H1 (cell line): ENCODE measurements at regions not wholly inside any gene's neighbourhood (a gene's known extent, or its start where the extent isn't known, plus 50 kb on each side); places are given as distances from the start of the nearest gene placed in this dataset.
A peak's percentile ranks its signal among the peaks of the same experiment; 100 is the strongest.

ENCODE experiments used
- CTCF ChIA-PET: fragments of 300-600 bp; sonication (Branson Sonifier 250); formaldehyde crosslinking; loops from one replicate; lab custom pipeline; 2021; ENCODE audit not compliant: partially characterized antibody; lab: Charles Lee
- POLR2A ChIA-PET: fragments of 300-600 bp; sonication (Branson Sonifier 250); formaldehyde crosslinking; loops from one replicate; lab custom pipeline; 2021; ENCODE audit warnings: inconsistent platforms; ENCODE audit not compliant: partially characterized antibody; lab: Charles Lee
- DNase-seq, 2 experiments: peaks; one replicate each; pipeline versions ENCODE4 v3.0.0 to v3.0.0-alpha.2; 2010 to 2022; ENCODE audit warnings: low spot score in 2 of 2, low read depth in 1 of 2, mixed read lengths in 1 of 2
- FAIRE-seq: peaks from 2 replicates; lab custom pipeline; 2011; peaks lifted over from hg19 to GRCh38; lab: Jason Lieb, UNC
- H2AFZ ChIP-seq: 2 replicates; pipeline ENCODE4 v1.8.1; 2012; ENCODE audit warnings: low read length, inconsistent platforms
- H2AK5ac ChIP-seq: 2 replicates; pipeline ENCODE4 v1.6.1; 2013; ENCODE audit warnings: low read depth, low read length
- H2BK120ac ChIP-seq: replicated peaks from 2 replicates; pipeline ENCODE3; 2013; ENCODE audit warnings: low read depth, low read length, inconsistent platforms
- H2BK12ac ChIP-seq: 2 replicates; pipeline ENCODE4 v1.6.1; 2013; ENCODE audit warnings: low read depth, low read length
- H2BK15ac ChIP-seq: 2 replicates; pipeline ENCODE4 v1.6.1; 2013; ENCODE audit warnings: low read length
- H2BK20ac ChIP-seq: 2 replicates; pipeline ENCODE4 v1.6.1; 2013; ENCODE audit warnings: low read length
- H2BK5ac ChIP-seq: 2 replicates; pipeline ENCODE4 v1.6.1; 2013; ENCODE audit warnings: low read depth, low read length
- H3K14ac ChIP-seq: 2 replicates; pipeline ENCODE4 v1.6.1; 2013; ENCODE audit warnings: inconsistent platforms; ENCODE audit not compliant: insufficient read length
- H3K18ac ChIP-seq: 2 replicates; pipeline ENCODE4 v1.6.1; 2013; ENCODE audit warnings: low read length; ENCODE audit errors: extremely low read depth
- H3K23ac ChIP-seq: 2 replicates; pipeline ENCODE4 v1.6.1; 2013; ENCODE audit warnings: inconsistent platforms; ENCODE audit not compliant: insufficient read length
- H3K23me2 ChIP-seq: 2 replicates; pipeline ENCODE4 v1.6.1; 2013; ENCODE audit warnings: low read depth, low read length
- H3K27ac ChIP-seq: 2 replicates; pipeline ENCODE4 v1.6.1; 2011; ENCODE audit warnings: low read depth, low read length, inconsistent platforms
- H3K27me3 ChIP-seq, 4 experiments: replicated peaks in 1 of 4; 1 replicate in 1 of 4; 2 replicates in 3 of 4; pipeline versions ENCODE4 v1.6.1 to v1.8.1; 2011 to 2013; ENCODE audit warnings: low read length in 3 of 4, mild to moderate bottlenecking in 3 of 4, inconsistent platforms in 2 of 4, mixed read lengths in 2 of 4, moderate library complexity in 1 of 4; ENCODE audit not compliant: control insufficient read depth in 3 of 4, insufficient read depth in 3 of 4; ENCODE audit errors: extremely low read depth in 1 of 4
- H3K36me3 ChIP-seq, 4 experiments: 2 replicates each; pipeline versions ENCODE4 v1.6.1 to v1.8.1; 2011 to 2013; ENCODE audit warnings: mild to moderate bottlenecking in 4 of 4, low read length in 3 of 4, moderate library complexity in 2 of 4, control low read depth in 1 of 4, inconsistent platforms in 1 of 4; ENCODE audit not compliant: insufficient read depth in 4 of 4, control insufficient read depth in 2 of 4
- H3K4ac ChIP-seq: replicated peaks from 2 replicates; pipeline ENCODE3; 2013; ENCODE audit warnings: low read length, low read depth, mixed read lengths, inconsistent platforms; ENCODE audit not compliant: insufficient read length
- H3K4me1 ChIP-seq, 4 experiments: replicated peaks in 1 of 4; 1 replicate in 1 of 4; 2 replicates in 3 of 4; pipeline versions ENCODE4 v1.6.1 to v1.8.1; 2011 to 2013; ENCODE audit warnings: low read length in 3 of 4, inconsistent platforms in 2 of 4, mixed read lengths in 1 of 4; ENCODE audit not compliant: insufficient read depth in 4 of 4, control insufficient read depth in 3 of 4
- H3K4me2 ChIP-seq, 2 experiments: 2 replicates each; pipeline versions ENCODE4 v1.6.1 to v1.8.1; 2011 to 2013; ENCODE audit warnings: low read depth in 2 of 2, low read length in 2 of 2, control low read depth in 1 of 2, inconsistent platforms in 1 of 2, mild to moderate bottlenecking in 1 of 2; ENCODE audit not compliant: insufficient read depth in 1 of 2
- H3K4me3 ChIP-seq, 4 experiments: fragments of 200-600, 300-600 bp in 1 of 4; sonication (generic), shearing (Covaris generic), sonication (Bioruptor Twin) in 1 of 4; 2 replicates each; pipeline versions ENCODE4 v1.5.1 to v1.8.1; 2011 to 2016; ENCODE audit warnings: low read length in 4 of 4, low read depth in 3 of 4, control low read depth in 2 of 4, inconsistent platforms in 2 of 4, mild to moderate bottlenecking in 2 of 4, mixed read lengths in 1 of 4, moderate library complexity in 1 of 4; ENCODE audit not compliant: insufficient read depth in 2 of 4; ENCODE audit errors: extremely low read depth in 1 of 4
- H3K56ac ChIP-seq: replicated peaks from 2 replicates; pipeline ENCODE3; 2013; ENCODE audit warnings: low read depth, mild to moderate bottlenecking, mixed read lengths, low read length, inconsistent platforms; ENCODE audit not compliant: insufficient read length
- H3K79me1 ChIP-seq: 2 replicates; pipeline ENCODE4 v1.6.1; 2013; ENCODE audit warnings: low read depth, low read length, control low read depth
- H3K79me2 ChIP-seq, 2 experiments: 2 replicates each; pipeline versions ENCODE4 v1.6.1 to v1.8.1; 2012 to 2013; ENCODE audit warnings: low read length in 2 of 2, mild to moderate bottlenecking in 2 of 2, inconsistent platforms in 1 of 2; ENCODE audit not compliant: insufficient read depth in 2 of 2, control insufficient read depth in 1 of 2
- H3K9ac ChIP-seq, 4 experiments: replicated peaks in 1 of 4; 1 replicate in 1 of 4; 2 replicates in 3 of 4; pipeline versions ENCODE4 v1.6.1 to v1.8.1; 2011 to 2013; ENCODE audit warnings: low read depth in 3 of 4, low read length in 3 of 4, control low read depth in 2 of 4, mild to moderate bottlenecking in 2 of 4, moderate library complexity in 2 of 4, inconsistent platforms in 1 of 4; ENCODE audit errors: extremely low read depth in 1 of 4
- H3K9me3 ChIP-seq, 2 experiments: 2 replicates each; pipeline versions ENCODE4 v1.6.1 to v1.8.1; 2012 to 2013; ENCODE audit warnings: mild to moderate bottlenecking in 2 of 2, moderate library complexity in 2 of 2, control low read depth in 1 of 2, inconsistent platforms in 1 of 2, low read depth in 1 of 2, low read length in 1 of 2, mixed read lengths in 1 of 2; ENCODE audit not compliant: insufficient read depth in 2 of 2
- H4K20me1 ChIP-seq, 2 experiments: replicated peaks in 1 of 2; 2 replicates each; pipeline versions ENCODE3 to v1.8.1; 2011 to 2013; ENCODE audit warnings: inconsistent platforms in 2 of 2, low read length in 2 of 2, mild to moderate bottlenecking in 1 of 2; ENCODE audit not compliant: insufficient read depth in 2 of 2, control insufficient read depth in 1 of 2
- H4K5ac ChIP-seq: 2 replicates; pipeline ENCODE4 v1.6.1; 2013; ENCODE audit warnings: low read length, low read depth, mixed read lengths, inconsistent platforms; ENCODE audit not compliant: insufficient read length
- H4K8ac ChIP-seq: 2 replicates; pipeline ENCODE4 v1.8.0; 2013; ENCODE audit warnings: mild to moderate bottlenecking, moderate library complexity, low read length, inconsistent platforms; ENCODE audit not compliant: insufficient read depth; ENCODE audit errors: extremely low read depth
- H4K91ac ChIP-seq: replicated peaks from 2 replicates; pipeline ENCODE3; 2013; ENCODE audit warnings: low read length, mixed read lengths, inconsistent platforms; ENCODE audit not compliant: insufficient read length
- HDAC6 ChIP-seq: IDR thresholded peaks from one replicate; pipeline ENCODE4 v1.7.1; 2012; ENCODE audit warnings: low read depth, mild to moderate bottlenecking, inconsistent platforms, low read length, moderate library complexity
- RBBP5 ChIP-seq: IDR thresholded peaks from 2 replicates; pipeline ENCODE4 v1.7.1; 2012; ENCODE audit warnings: low read depth, mild to moderate bottlenecking, inconsistent platforms, low read length, moderate library complexity, borderline replicate concordance
- TEAD4 ChIP-seq: IDR thresholded peaks from 2 replicates; pipeline ENCODE4 v1.6.1; 2012; ENCODE audit warnings: low read depth, low read length, inconsistent platforms, mixed read lengths
- WGBS, 2 experiments: shearing (Covaris generic) in 1 of 2; methylation state at CpG; one replicate each; pipeline versions ENCODE4 v1.1.6 to v1.1.7; 2013 to 2015; ENCODE audit warnings: low lambda C conversion rate in 2 of 2, mixed read lengths in 2 of 2, inconsistent platforms in 1 of 2, low coverage in 1 of 2, missing lambda C conversion rate in 1 of 2; ENCODE audit not compliant: insufficient replicate concordance in 2 of 2, insufficient coverage in 1 of 2, insufficient read length in 1 of 2; ENCODE audit errors: extremely low coverage in 1 of 2, missing lambda C conversion rate in 1 of 2; 5-methylcytosine and 5-hydroxymethylcytosine counted together

DNA sequence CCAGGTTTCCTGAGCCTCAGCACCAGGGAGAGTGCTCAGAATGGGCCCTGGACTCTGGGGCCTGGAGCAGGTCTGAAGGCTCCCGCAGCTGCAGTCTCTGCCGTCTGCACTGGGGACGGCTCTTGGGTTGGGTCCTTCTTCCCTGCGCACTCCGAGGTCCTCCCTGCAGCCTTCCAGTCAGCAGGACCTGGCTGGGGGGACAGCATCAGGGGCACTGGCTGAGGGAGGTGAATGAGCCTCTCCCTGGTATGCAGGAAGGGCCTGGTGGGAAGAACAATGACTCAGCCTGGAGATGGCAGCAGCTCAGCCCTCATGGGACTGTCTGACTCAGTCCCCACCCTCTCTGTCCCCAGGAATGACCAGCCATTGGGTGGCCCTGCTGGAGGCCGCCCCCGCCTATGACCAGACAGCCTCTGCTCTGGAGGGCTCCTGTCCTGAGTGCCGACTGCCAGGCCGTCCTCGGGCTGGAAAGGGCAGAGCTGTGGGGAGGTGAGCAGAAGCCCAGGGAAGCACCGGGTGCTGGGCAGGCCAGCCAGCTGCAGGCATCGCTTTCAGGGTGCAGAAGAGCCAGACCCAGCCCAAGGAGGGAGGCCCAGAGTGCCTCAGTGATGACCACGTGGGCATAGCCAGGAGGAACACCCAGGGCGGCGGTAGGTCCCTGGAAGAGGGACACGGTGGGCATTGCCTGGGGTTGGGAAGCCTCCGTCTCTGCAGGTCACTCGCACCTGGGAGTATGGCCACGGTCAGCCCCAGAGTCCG is 455.0 kb downstream of the BRD1 start:
- no peak overlapping the region for H3K27ac ChIP-seq
- H4K5ac ChIP-seq, result no peak overlapping the region
- no peak overlapping the region for H2AK5ac ChIP-seq
- H3K79me2 ChIP-seq, result no peaks in the 10 kb centered on the region
- peak overlapping the region; percentile 72; the same call in 1 of the 2 replicates for H2BK20ac ChIP-seq
- H3K4ac ChIP-seq, result peak overlapping the region; percentile 47
- FAIRE-seq (no peak), DNase-seq (no peak)
- H3K56ac ChIP-seq, result no peak overlapping the region
- no peak overlapping the region for H3K4me3 ChIP-seq
- no peaks in the 10 kb centered on the region for H3K36me3 ChIP-seq
- no peak overlapping the region; the same call in 1 of the 2 replicates for H2BK5ac ChIP-seq
- no peak overlapping the region; a peak in 1 of 4 replicates for H3K4me2 ChIP-seq
- peak; percentile 79 for TF ChIP-seq TEAD4
- TF ChIP-seq RBBP5, result no peak
- no peak for TF ChIP-seq HDAC6
- H2BK15ac ChIP-seq, result peak overlapping the region; percentile 16; the same call in 1 of the 2 replicates
- H2BK120ac ChIP-seq, result no peak overlapping the region
- no peak overlapping the region for H3K9ac ChIP-seq
- no peaks in the 10 kb centered on the region for H3K23me2 ChIP-seq
- peak overlapping the region; percentile 81; the same call in 1 of the 2 replicates for H3K18ac ChIP-seq
- H2AFZ ChIP-seq, result 0 out of 2 replicates have a peak overlapping the region, but pooled peaks have one; percentile 15
- no peak overlapping the region for H3K23ac ChIP-seq
- H4K8ac ChIP-seq, result peak overlapping the region; percentile 9; the same call in 1 of the 2 replicates
- H4K20me1 ChIP-seq, result no peaks in the 10 kb centered on the region
- H3K14ac ChIP-seq, result no peak overlapping the region
- H2BK12ac ChIP-seq, result peak overlapping the region; percentile 80; the same call in 1 of the 2 replicates
- ChIA-PET POLR2A (interaction anchor here (1.1 kb wide), 1 partner anchor 164 kb away, joined by 3 read pairs; no protein-coding TSS in a partner anchor), CTCF (interaction anchor here (0.8 kb wide), 1 partner anchor 176 kb away, joined by 3 read pairs; no protein-coding TSS in a partner anchor)
- 0 out of 7 replicates have a peak, but pooled peaks cover 0 to 3% (median 0%) of the 10 kb centered on the region in 4 experiments for H3K27me3 ChIP-seq
- H3K9me3 ChIP-seq, result no peaks in the 10 kb centered on the region
- H3K4me1 ChIP-seq, result peaks cover 0 to 8% (median 6%) of the 10 kb centered on the region in 4 experiments; a peak in 4 of 7 replicates
- no peaks in the 10 kb centered on the region for H3K79me1 ChIP-seq
- peak overlapping the region; percentile 87 for H4K91ac ChIP-seq
- 79% methylated on average over 20 of the region's 20 CpGs; no CpG with 5 or more reads in 1 of the 2 experiments for WGBS, 2 experiments
